K562 (cell line): ENCODE measurements at regions not wholly inside any gene's neighbourhood (a gene's known extent, or its start where the extent isn't known, plus 50 kb on each side); places are given as distances from the start of the nearest gene placed in this dataset.

Experiments
- ATAC-seq: fragments of 200-7000 bp; cut with Tn5 transposase; 3 replicates; pipeline ENCODE4 v1.9.1; 2020; ENCODE audit warnings: moderate library complexity
- BruUV-seq: library from RNA; stranded (reverse); fragments of 400-500 nt; replicated peaks from 2 replicates; lab custom pipeline; 2021; lab: Mats Ljungman, UMichigan
- CTCF ChIA-PET: fragments of 300-600 bp; formaldehyde crosslinking; extraction: SDS; loops from one replicate; lab custom pipeline; 2021; ENCODE audit warnings: low intra/inter-chr PET ratio; lab: Yijun Ruan, JAX
- POLR2A ChIA-PET: fragments of 300-600, 350-650 bp; sonication (Branson Sonifier 250); formaldehyde crosslinking; extraction: SDS; loops from one replicate; lab custom pipeline; 2021; ENCODE audit warnings: antibody characterized with exemption, inconsistent platforms; lab: Yijun Ruan, JAX
- DNase-seq, 4 experiments: peaks; one replicate each; pipeline versions ENCODE4 v3.0.0 to v3.0.0-alpha.2; 2011 to 2018; ENCODE audit warnings: low spot score in 3 of 4, mixed read lengths in 3 of 4; ENCODE audit errors: extremely low read depth in 1 of 4
- FAIRE-seq: peaks from 2 replicates; lab custom pipeline; 2011; peaks lifted over from hg19 to GRCh38; lab: Jason Lieb, UNC
- H2AFZ ChIP-seq: 2 replicates; pipeline ENCODE4 v1.6.0; 2011; ENCODE audit warnings: low read depth, low read length, control low read depth, inconsistent platforms
- H3K27ac ChIP-seq: fragments of 200-600 bp; 3 replicates; pipeline ENCODE4 v1.8.0; 2011; ENCODE audit warnings: low read depth, mild to moderate bottlenecking, control low read depth, inconsistent platforms, low read length, moderate library complexity, mixed read lengths; ENCODE audit errors: extremely low read depth
- H3K27me3 ChIP-seq, 2 experiments: fragments of 300-600 bp in 1 of 2; 2 replicates in 1 of 2; 3 replicates in 1 of 2; pipeline versions ENCODE4 v1.6.0 to v1.8.0; 2011; ENCODE audit warnings: inconsistent platforms in 2 of 2, low read length in 2 of 2, mild to moderate bottlenecking in 1 of 2, mixed read lengths in 1 of 2, moderate library complexity in 1 of 2; ENCODE audit not compliant: control insufficient read depth in 2 of 2, insufficient read depth in 2 of 2
- H3K36me3 ChIP-seq: fragments of 300-600 bp; 3 replicates; pipeline ENCODE4 v1.8.0; 2011; ENCODE audit warnings: mild to moderate bottlenecking, low read length, inconsistent platforms; ENCODE audit not compliant: control insufficient read depth, insufficient read depth
- H3K4me1 ChIP-seq, 2 experiments: fragments of 200-600 bp in 1 of 2; replicated peaks in 1 of 2; 2 replicates in 1 of 2; 3 replicates in 1 of 2; pipeline versions ENCODE4 v1.5.1 to v1.8.0; 2011; ENCODE audit warnings: inconsistent platforms in 2 of 2, low read length in 2 of 2, mild to moderate bottlenecking in 1 of 2, mixed read lengths in 1 of 2, moderate library complexity in 1 of 2; ENCODE audit not compliant: control insufficient read depth in 2 of 2, insufficient read depth in 2 of 2
- H3K4me2 ChIP-seq: 2 replicates; pipeline ENCODE4 v1.6.1; 2011; ENCODE audit warnings: low read length, control low read depth, inconsistent platforms, mixed read lengths; ENCODE audit not compliant: insufficient read depth
- H3K4me3 ChIP-seq: fragments of 200-600 bp; sonication (generic), shearing (Covaris generic); 2 replicates; pipeline ENCODE4 v1.5.1; 2016; ENCODE audit warnings: control low read depth, inconsistent platforms
- H3K79me2 ChIP-seq: fragments of 200-600 bp; 3 replicates; pipeline ENCODE4 v1.8.0; 2011; ENCODE audit warnings: low read length, inconsistent platforms; ENCODE audit not compliant: control insufficient read depth, insufficient read depth
- H3K9ac ChIP-seq, 2 experiments: 2 replicates each; pipeline versions ENCODE4 v1.6.0 to v1.6.1; 2011; ENCODE audit warnings: low read depth in 2 of 2, low read length in 2 of 2, control low read depth in 1 of 2, inconsistent platforms in 1 of 2, mild to moderate bottlenecking in 1 of 2, mixed read lengths in 1 of 2; ENCODE audit not compliant: insufficient read depth in 1 of 2
- H3K9me1 ChIP-seq: one replicate; pipeline ENCODE4 v1.6.0; 2011; ENCODE audit warnings: inconsistent platforms, mild to moderate bottlenecking, low read length, moderate library complexity; ENCODE audit not compliant: control insufficient read depth, insufficient read depth
- H3K9me3 ChIP-seq: replicated peaks from 2 replicates; pipeline ENCODE4 v1.5.1; 2011; ENCODE audit warnings: low read depth, low read length, inconsistent platforms; ENCODE audit not compliant: control insufficient read depth, insufficient read depth
- H4K20me1 ChIP-seq: replicated peaks from 2 replicates; pipeline ENCODE4 v1.6.1; 2011; ENCODE audit warnings: low read length, inconsistent platforms, mixed read lengths; ENCODE audit not compliant: control insufficient read depth, insufficient read depth
- ATF3 ChIP-seq, 2 experiments: fragments of 450-650 bp in 1 of 2; sonication (generic) in 1 of 2; formaldehyde crosslinking in 1 of 2; IDR thresholded peaks in 1 of 2; conservative IDR thresholded peaks in 1 of 2; 2 replicates each; pipeline versions ENCODE4 v1.6.1 to v1.8.1; 2016 to 2023; ENCODE audit warnings: mild to moderate bottlenecking in 2 of 2, moderate library complexity in 2 of 2, inconsistent platforms in 1 of 2, missing genetic modification reagents in 1 of 2
- ATF7 ChIP-seq: fragments of 450-650 bp; IDR thresholded peaks from 2 replicates; pipeline ENCODE4 v1.7.1; 2014; ENCODE audit warnings: mild to moderate bottlenecking, moderate library complexity
- CXXC5 ChIP-seq: fragments of 250-450 bp; sonication (Bioruptor Pico); IDR thresholded peaks from 2 replicates; pipeline ENCODE4 v1.8.0; 2022; ENCODE audit warnings: inconsistent platforms, mild to moderate bottlenecking, moderate library complexity
- EP400 ChIP-seq: fragments of 450-650 bp; IDR thresholded peaks from 2 replicates; pipeline ENCODE4 v1.6.1; 2017; ENCODE audit warnings: antibody characterized with exemption, mild to moderate bottlenecking, moderate library complexity
- IRF1 ChIP-seq: sonication (generic); formaldehyde crosslinking; IDR thresholded peaks from 2 replicates; pipeline ENCODE4 v1.8.0; 2022; ENCODE audit warnings: missing genetic modification reagents, mild to moderate bottlenecking, borderline replicate concordance
- MAFF ChIP-seq: IDR thresholded peaks from 2 replicates; pipeline ENCODE4 v1.6.1; 2012; ENCODE audit warnings: low read length, improper control_type of control experiment
- MEF2D ChIP-seq: conservative IDR thresholded peaks from 2 replicates; pipeline ENCODE4 v1.6.1; 2016; ENCODE audit warnings: low read depth, missing genetic modification characterization, missing compliant biosample characterization
- RUNX1 ChIP-seq: sonication (generic); IDR thresholded peaks from 2 replicates; pipeline ENCODE4 v1.6.1; 2016; ENCODE audit warnings: antibody characterized with exemption, low read depth
- STAT6 ChIP-seq: sonication (generic); formaldehyde crosslinking; IDR thresholded peaks from 2 replicates; pipeline ENCODE4 v1.8.1; 2023; ENCODE audit warnings: mild to moderate bottlenecking, missing genetic modification reagents
- TAL1 ChIP-seq: fragments of 450-650 bp; IDR thresholded peaks from 2 replicates; pipeline ENCODE4 v1.6.1; 2016; ENCODE audit warnings: mild to moderate bottlenecking
- TRIM24 ChIP-seq, 2 experiments: fragments of 450-650 bp; IDR thresholded peaks; 2 replicates each; pipeline ENCODE4 v1.6.1; 2016
- ZKSCAN1 ChIP-seq: fragments of 150-350 bp; IDR thresholded peaks from 2 replicates; pipeline ENCODE4 v1.6.1; 2016; ENCODE audit warnings: low read depth, low read length
- ZNF24 ChIP-seq: fragments of 450-650 bp; IDR thresholded peaks from 2 replicates; pipeline ENCODE4 v1.6.1; 2016
- ZNF395 ChIP-seq: fragments of 200-800 bp; sonication (Bioruptor generic); IDR thresholded peaks from 2 replicates; pipeline ENCODE4 v1.6.1; 2017; ENCODE audit warnings: missing genetic modification characterization, missing compliant biosample characterization
- ZZZ3 ChIP-seq: fragments of 450-650 bp; IDR thresholded peaks from 2 replicates; pipeline ENCODE4 v1.6.1; 2016; ENCODE audit warnings: antibody characterized with exemption, mild to moderate bottlenecking, moderate library complexity
- WGBS: fragments of 100-300 bp; shearing (Covaris generic); methylation state at CpG from one replicate; pipeline ENCODE4 v1.1.6; 2016; ENCODE audit warnings: low coverage, mixed read lengths; ENCODE audit not compliant: insufficient coverage; ENCODE audit errors: missing lambda C conversion rate; 5-methylcytosine and 5-hydroxymethylcytosine counted together
- in situ Hi-C: fragments of 300-500 bp; cut with MboI; formaldehyde crosslinking; loops from 4 replicates; pipeline ENCODE4 v1.15.0; 2018; ENCODE audit warnings: inconsistent platforms, mixed read lengths
- intact Hi-C: fragments of 100-400 bp; cut with micrococcal nuclease; formaldehyde crosslinking; loops from 2 replicates; pipeline ENCODE4 v1.14.2; 2022

- TF ChIP-seq ATF3 (IDR thresholded peaks at IDR 0.05) (no peak), ATF3 (CRISPR knock-in tag; conservative IDR thresholded peaks at IDR 0.05) (no peak), MEF2D (tag) (no peak), ZNF24 (no peak), EP400 (no peak)
Measured at GRCh38 chr12:105878964-105879363, 259.8 kb downstream of the NUAK1 start (continued).

GRCh38 chr12:105880824-105881388, 257.8 kb downstream of the NUAK1 start:
- Histone ChIP-seq H4K20me1 (no peaks in the 10 kb centered on the region), H2AFZ (peak overlapping the region; percentile 40; the same call in 1 of the 2 replicates), H3K9me1 (no peaks in the 10 kb centered on the region), H3K4me2 (no peak overlapping the region; the same call in 1 of the 2 replicates), H3K36me3 (no peaks in the 10 kb centered on the region), H3K27me3 (no peaks in the 10 kb centered on the region), H3K27ac (peak overlapping the region; percentile 22; the same call in 1 of the 3 replicates), H3K9ac (no peak overlapping the region), H3K9me3 (no peaks in the 10 kb centered on the region), H3K4me3 (no peak overlapping the region), H3K4me1 (peaks cover 0 to 17% of the 10 kb centered on the region in 2 experiments; a peak in 3 of 5 replicates), H3K79me2 (no peaks in the 10 kb centered on the region)
- peak; percentile 32 for FAIRE-seq
- intact Hi-C loops (no loop called here), in situ Hi-C loops (no loop called here)
- CTCF ChIA-PET: no interaction called here
- peak in 1 of 4 experiments; percentile 33 for DNase-seq
- ATAC-seq: peak; percentile 53
- POLR2A ChIA-PET: interaction anchor here (0.5 to 0.6 kb wide), 2 partner anchors 11 to 12 kb away, joined by 3 read pairs; no protein-coding TSS in a partner anchor
- WGBS: 6% methylated on average over 2 of the region's 2 CpGs
- BruUV-seq: no TSS peak
- no peak for TF ChIP-seq CXXC5 (CRISPR knock-in tag)
- TF ChIP-seq MAFF: peak; percentile 49; the same call in 1 of the 2 replicates
- TF ChIP-seq ZKSCAN1: no peak
- TF ChIP-seq ZZZ3: no peak
- peak; percentile 68 for TF ChIP-seq TAL1
- 0 out of 4 replicates have a peak, but pooled peaks of 1 of the 2 experiments have one; percentile 38 for TF ChIP-seq TRIM24 (IDR thresholded peaks at IDR 0.05)
- TF ChIP-seq RUNX1: no peak
- no peak for TF ChIP-seq ZNF395
- no peak for TF ChIP-seq IRF1 (CRISPR knock-in tag)
- no peak for TF ChIP-seq STAT6
- TF ChIP-seq ATF7: no peak
